ENCODE measurements at regions not wholly inside any gene's neighbourhood (a gene's known extent, or its start where the extent isn't known, plus 50 kb on each side); places are given as distances from the start of the nearest gene placed in this dataset.

DNA sequence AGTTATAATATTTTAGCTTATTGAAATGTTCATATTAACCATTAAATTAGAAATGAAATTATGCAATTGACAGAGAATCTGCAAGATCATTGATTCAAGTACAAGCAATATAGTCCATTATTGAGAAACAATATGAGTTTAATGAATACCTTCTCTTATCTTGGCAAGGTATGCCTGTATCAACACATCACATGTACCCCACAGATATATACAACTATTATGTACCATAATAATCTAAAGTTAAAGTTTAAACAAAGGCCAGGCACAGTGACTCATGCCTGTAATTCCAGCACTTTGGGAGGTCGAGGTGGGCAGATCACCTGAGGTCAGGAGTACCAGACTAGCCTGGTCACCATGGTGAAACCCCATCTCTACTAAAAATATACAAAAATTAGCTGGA lies 514.7 kb downstream of the PCDH7 start:
- TF ChIP-seq SNAI2 (CRISPR knock-in tag; IDR thresholded peaks at IDR 0.05), result no peak
- TF ChIP-seq, protein P1, sequence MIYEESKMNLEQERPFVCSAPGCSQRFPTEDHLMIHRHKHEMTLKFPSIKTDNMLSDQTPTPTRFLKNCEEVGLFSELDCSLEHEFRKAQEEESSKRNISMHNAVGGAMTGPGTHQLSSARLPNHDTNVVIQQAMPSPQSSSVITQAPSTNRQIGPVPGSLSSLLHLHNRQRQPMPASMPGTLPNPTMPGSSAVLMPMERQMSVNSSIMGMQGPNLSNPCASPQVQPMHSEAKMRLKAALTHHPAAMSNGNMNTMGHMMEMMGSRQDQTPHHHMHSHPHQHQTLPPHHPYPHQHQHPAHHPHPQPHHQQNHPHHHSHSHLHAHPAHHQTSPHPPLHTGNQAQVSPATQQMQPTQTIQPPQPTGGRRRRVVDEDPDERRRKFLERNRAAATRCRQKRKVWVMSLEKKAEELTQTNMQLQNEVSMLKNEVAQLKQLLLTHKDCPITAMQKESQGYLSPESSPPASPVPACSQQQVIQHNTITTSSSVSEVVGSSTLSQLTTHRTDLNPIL (CRISPR knock-in tag; IDR thresholded peaks at IDR 0.05; ENCODE audit: low read depth), result no peak

Data from SK-N-SH treated with all-trans-retinoic acid at 6 μM for 48 hours (cell line).